Amygdala (tissue), 56 donors: ENCODE measurements at regions not wholly inside any gene's neighbourhood (a gene's known extent, or its start where the extent isn't known, plus 50 kb on each side); places are given as distances from the start of the nearest gene placed in this dataset.

Source experiments
- DNase-seq, 56 donors: peaks; one replicate each; lab custom pipeline; 2025; lab: John Stamatoyannopoulos, UW

DNA sequence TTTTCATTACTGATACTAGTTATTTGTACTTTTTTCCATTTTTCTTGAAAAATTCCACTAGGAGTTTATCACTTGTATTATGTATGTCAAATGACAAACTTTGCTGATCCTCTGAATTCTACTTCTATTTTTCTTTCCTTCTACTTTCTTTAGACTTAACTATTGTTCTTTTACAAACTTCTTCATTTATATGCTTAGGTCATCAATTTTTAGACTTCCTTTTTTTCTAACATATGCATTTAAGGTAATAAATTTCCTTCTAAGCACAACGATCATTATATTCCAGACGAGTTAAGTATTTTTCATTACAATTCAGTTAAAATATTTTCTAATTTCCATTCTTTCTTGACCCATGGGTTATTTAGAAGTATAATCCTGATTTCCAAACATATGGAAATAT is 240.8 kb downstream of the NHLRC3 start:
- DNase-seq: no peak

DNA sequence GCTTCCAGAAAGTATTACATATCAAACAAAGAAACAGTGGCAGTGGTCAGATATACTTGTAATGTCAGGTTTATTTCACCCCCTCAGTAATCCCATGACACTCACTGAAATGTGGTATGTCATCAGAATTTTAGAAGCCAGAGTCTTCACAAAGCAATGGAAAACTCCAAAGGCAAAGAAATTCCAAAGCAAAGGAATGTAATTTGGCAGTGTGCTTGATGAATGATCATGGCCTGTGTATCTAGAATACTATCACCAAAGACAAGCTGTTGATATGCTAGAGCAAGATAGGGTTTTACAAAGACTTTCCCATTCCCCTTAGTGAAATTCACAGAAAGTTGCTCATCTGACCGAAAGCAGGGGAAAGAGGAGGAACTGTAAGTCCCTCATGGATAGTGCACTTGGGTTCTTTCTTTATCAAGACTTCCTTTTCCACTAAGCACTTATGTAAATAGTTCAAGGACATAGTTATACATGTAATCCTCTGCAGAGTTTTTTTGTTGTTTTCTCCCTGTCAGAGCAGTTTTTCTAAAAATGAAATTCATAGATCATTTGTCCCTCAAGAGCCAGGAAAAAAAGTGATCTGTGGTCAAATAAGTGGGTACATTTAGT is 243.4 kb downstream of the NHLRC3 start:
- DNase-seq: no peak

GRCh38 chr13:39282400-39282972 is 244.2 kb downstream of the NHLRC3 start:
- DNase-seq: no peak

DNA sequence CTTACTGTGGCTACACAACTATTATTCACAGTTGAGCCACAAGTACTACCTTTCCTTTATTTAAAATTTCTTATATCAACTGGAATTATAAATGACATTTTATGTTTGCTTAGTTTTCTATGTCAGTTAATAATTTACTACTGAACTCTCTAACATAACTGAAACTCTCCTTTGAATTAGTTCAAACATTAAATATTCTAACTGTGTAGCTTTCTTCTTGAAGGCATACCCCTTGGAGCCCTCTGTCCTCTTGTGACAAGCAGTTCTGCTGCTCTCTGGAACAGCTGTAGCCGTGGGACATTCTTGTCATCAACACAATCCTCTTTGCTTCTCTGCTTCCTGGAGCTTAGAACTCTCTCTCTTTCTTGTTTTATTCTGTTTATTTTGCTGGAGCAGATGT is 244.8 kb downstream of the NHLRC3 start:
- no peak for DNase-seq

GRCh38 chr13:39284801-39285388 is 246.6 kb downstream of the NHLRC3 start:
- no peak for DNase-seq
